HepG2 (cell line): ENCODE measurements at regions not wholly inside any gene's neighbourhood (a gene's known extent, or its start where the extent isn't known, plus 50 kb on each side); places are given as distances from the start of the nearest gene placed in this dataset.

Experiments
- AHR ChIP-seq: IDR thresholded peaks from 2 replicates; pipeline ENCODE4 v1.6.1; 2018; ENCODE audit warnings: missing genetic modification reagents, missing compliant biosample characterization
- AKAP8 ChIP-seq: sonication (generic); formaldehyde crosslinking; IDR thresholded peaks from 2 replicates; pipeline ENCODE4 v1.5.1; 2020; ENCODE audit warnings: mild to moderate bottlenecking, missing genetic modification reagents
- CREBL2 ChIP-seq: sonication (generic); formaldehyde crosslinking; IDR thresholded peaks from 2 replicates; pipeline ENCODE4 v1.8.1; 2023; ENCODE audit warnings: missing genetic modification reagents, mild to moderate bottlenecking, borderline replicate concordance
- FOSL1 ChIP-seq: sonication (generic); formaldehyde crosslinking; IDR thresholded peaks from 2 replicates; pipeline ENCODE4 v1.9.0; 2021; ENCODE audit warnings: missing genetic modification reagents, borderline replicate concordance
- FOXK1 ChIP-seq: sonication (generic); formaldehyde crosslinking; IDR thresholded peaks from 2 replicates; pipeline ENCODE4 v1.4.0; 2020; ENCODE audit warnings: low read depth, missing genetic modification reagents, borderline replicate concordance
- GATAD1 ChIP-seq: IDR thresholded peaks from 2 replicates; pipeline ENCODE4 v1.6.1; 2016; ENCODE audit warnings: missing genetic modification reagents, missing compliant biosample characterization
- HCFC1 ChIP-seq: fragments of 150-350 bp; IDR thresholded peaks from 2 replicates; pipeline ENCODE4 v1.6.1; 2014; ENCODE audit warnings: low read depth, low read length
- HNF1B ChIP-seq: sonication (generic); formaldehyde crosslinking; IDR thresholded peaks from 2 replicates; pipeline ENCODE4 v1.5.1; 2020; ENCODE audit warnings: mild to moderate bottlenecking, moderate library complexity, missing genetic modification reagents
- MXD1 ChIP-seq: sonication (generic); formaldehyde crosslinking; IDR thresholded peaks from 2 replicates; pipeline ENCODE4 v1.4.0; 2020; ENCODE audit warnings: mild to moderate bottlenecking, missing genetic modification reagents
- NCOA5 ChIP-seq: sonication (generic); formaldehyde crosslinking; IDR thresholded peaks from 2 replicates; pipeline ENCODE4 v1.4.0; 2020; ENCODE audit warnings: missing genetic modification reagents
- PATZ1 ChIP-seq: sonication (generic); formaldehyde crosslinking; IDR thresholded peaks from 2 replicates; pipeline ENCODE4 v1.4.0; 2020; ENCODE audit warnings: missing genetic modification reagents
- RARA ChIP-seq: IDR thresholded peaks from 2 replicates; pipeline ENCODE4 v1.6.1; 2016; ENCODE audit warnings: missing genetic modification reagents, missing compliant biosample characterization
- XBP1 ChIP-seq: sonication (generic); formaldehyde crosslinking; IDR thresholded peaks from 2 replicates; pipeline ENCODE4 v1.5.0; 2020; ENCODE audit warnings: missing genetic modification reagents
- ZMYM2 ChIP-seq: sonication (generic); formaldehyde crosslinking; IDR thresholded peaks from 2 replicates; pipeline ENCODE4 v1.8.0; 2022; ENCODE audit warnings: mild to moderate bottlenecking, missing genetic modification reagents
- ZNF326 ChIP-seq: sonication (generic); formaldehyde crosslinking; IDR thresholded peaks from 2 replicates; pipeline ENCODE4 v1.4.0; 2020; ENCODE audit warnings: missing genetic modification reagents, borderline replicate concordance
- TF ChIP-seq, protein P1 (sequence below): sonication (generic); formaldehyde crosslinking; IDR thresholded peaks from 2 replicates; pipeline ENCODE4 v1.4.0; 2020; ENCODE audit warnings: low read depth, mild to moderate bottlenecking, missing genetic modification reagents
- TF ChIP-seq, protein P2 (sequence below): sonication (generic); formaldehyde crosslinking; IDR thresholded peaks from 2 replicates; pipeline ENCODE4 v1.4.0; 2020; ENCODE audit warnings: missing genetic modification reagents, mild to moderate bottlenecking, borderline replicate concordance

- TF ChIP-seq, protein P1, sequence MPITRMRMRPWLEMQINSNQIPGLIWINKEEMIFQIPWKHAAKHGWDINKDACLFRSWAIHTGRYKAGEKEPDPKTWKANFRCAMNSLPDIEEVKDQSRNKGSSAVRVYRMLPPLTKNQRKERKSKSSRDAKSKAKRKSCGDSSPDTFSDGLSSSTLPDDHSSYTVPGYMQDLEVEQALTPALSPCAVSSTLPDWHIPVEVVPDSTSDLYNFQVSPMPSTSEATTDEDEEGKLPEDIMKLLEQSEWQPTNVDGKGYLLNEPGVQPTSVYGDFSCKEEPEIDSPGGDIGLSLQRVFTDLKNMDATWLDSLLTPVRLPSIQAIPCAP (CRISPR knock-in tag), result no peak
- TF ChIP-seq MXD1 (CRISPR knock-in tag) (0 out of 2 replicates have a peak, but pooled peaks have one; percentile 45), PATZ1 (CRISPR knock-in tag) (0 out of 2 replicates have a peak, but pooled peaks have one; percentile 27), NCOA5 (CRISPR knock-in tag) (no peak), AKAP8 (CRISPR knock-in tag) (no peak), HNF1B (CRISPR knock-in tag) (peak; percentile 100), GATAD1 (CRISPR knock-in tag) (no peak), AHR (CRISPR knock-in tag) (no peak), FOXK1 (peak; percentile 54; the same call in 1 of the 2 replicates), ZNF326 (no peak), XBP1 (peak; percentile 89; the same call in 1 of the 2 replicates), CREBL2 (CRISPR knock-in tag) (no peak), RARA (CRISPR knock-in tag) (peak; percentile 84), FOSL1 (no peak), HCFC1 (no peak), ZMYM2 (CRISPR knock-in tag) (0 out of 2 replicates have a peak, but pooled peaks have one; percentile 44)
- TF ChIP-seq, protein P2, sequence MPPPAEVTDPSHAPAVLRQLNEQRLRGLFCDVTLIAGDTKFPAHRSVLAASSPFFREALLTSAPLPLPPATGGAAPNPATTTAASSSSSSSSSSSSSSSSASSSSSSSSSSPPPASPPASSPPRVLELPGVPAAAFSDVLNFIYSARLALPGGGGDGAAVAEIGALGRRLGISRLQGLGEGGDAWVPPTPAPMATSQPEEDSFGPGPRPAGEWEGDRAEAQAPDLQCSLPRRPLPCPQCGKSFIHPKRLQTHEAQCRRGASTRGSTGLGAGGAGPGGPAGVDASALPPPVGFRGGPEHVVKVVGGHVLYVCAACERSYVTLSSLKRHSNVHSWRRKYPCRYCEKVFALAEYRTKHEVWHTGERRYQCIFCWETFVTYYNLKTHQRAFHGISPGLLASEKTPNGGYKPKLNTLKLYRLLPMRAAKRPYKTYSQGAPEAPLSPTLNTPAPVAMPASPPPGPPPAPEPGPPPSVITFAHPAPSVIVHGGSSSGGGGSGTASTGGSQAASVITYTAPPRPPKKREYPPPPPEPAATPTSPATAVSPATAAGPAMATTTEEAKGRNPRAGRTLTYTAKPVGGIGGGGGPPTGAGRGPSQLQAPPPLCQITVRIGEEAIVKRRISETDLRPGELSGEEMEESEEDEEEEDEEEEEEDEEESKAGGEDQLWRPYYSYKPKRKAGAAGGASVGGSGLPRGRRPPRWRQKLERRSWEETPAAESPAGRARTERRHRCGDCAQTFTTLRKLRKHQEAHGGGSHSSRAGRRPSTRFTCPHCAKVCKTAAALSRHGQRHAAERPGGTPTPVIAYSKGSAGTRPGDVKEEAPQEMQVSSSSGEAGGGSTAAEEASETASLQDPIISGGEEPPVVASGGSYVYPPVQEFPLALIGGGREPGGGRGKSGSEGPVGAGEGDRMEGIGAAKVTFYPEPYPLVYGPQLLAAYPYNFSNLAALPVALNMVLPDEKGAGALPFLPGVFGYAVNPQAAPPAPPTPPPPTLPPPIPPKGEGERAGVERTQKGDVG, result peak; percentile 13; the same call in 1 of the 2 replicates
- TF ChIP-seq, all 625 proteins: peak for 163
These were observed 201.5 kb upstream of the GPR12 start (continued) for GRCh38 chr13:26961890-26962615.
